NCI-H2107 (cell line): ENCODE measurements at regions not wholly inside any gene's neighbourhood (a gene's known extent, or its start where the extent isn't known, plus 50 kb on each side); places are given as distances from the start of the nearest gene placed in this dataset.

Experiments used
- DNase-seq: peaks from one replicate; lab custom pipeline; 2025; lab: John Stamatoyannopoulos, UW

DNA sequence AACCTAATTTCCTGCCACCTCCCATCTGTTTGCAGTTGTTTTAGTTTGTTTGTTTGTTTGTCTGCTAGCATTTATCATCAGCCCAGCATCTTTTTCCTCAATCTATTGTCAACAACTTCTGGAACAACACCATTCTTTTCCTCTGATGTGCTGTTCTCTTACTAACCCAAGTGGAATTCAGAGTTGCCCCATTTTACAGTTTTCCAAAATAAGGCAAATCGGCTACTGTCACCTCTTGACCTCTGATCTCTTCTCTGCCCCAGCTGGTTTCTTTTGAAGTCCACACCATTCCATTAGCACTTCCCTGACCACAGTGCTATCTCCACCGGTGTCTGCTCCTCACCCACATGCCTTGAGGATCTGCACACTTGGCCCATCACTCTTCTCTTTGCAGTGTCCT lies 102.4 kb downstream of the EFNB2 start:
- DNase-seq = no peak

DNA sequence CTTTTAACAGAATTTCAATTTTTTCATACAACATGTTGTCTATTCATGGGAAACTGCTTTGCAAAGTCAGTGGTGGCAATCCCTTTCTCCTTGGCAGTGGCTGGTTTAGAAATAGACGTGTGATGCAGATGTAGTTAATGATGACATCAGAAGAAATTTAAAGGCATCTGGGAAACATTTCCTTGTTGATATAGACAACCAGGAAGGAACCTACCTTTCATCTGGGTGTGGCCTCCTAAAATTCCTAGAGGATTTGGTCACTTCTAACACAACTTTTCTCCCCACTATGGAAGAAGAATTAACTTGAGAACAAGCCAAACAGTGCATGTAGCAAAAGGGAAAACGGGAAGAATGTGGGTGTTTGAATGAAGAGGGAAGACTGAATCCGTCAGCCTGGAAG lies 102.8 kb downstream of the EFNB2 start:
- DNase-seq = no peak

DNA sequence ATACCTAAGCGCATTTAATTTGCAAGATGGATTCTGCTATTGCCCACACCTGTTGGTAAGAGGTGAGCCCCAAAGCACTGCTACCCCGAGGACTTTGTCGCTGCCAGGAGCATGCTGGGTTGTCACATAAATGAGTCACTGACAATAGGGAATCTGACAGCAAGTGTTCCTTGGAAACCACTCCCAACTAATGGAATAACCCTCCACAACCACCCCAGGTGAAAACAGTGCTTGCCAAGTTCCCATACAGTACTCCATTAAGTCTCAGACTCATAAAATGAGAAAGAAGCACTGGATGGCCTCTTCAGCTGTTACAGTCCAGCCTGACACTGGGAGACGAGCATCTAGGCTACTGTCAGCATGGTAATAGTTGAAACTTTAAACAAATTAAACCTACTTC lies 108.6 kb downstream of the EFNB2 start:
- DNase-seq = no peak

DNA sequence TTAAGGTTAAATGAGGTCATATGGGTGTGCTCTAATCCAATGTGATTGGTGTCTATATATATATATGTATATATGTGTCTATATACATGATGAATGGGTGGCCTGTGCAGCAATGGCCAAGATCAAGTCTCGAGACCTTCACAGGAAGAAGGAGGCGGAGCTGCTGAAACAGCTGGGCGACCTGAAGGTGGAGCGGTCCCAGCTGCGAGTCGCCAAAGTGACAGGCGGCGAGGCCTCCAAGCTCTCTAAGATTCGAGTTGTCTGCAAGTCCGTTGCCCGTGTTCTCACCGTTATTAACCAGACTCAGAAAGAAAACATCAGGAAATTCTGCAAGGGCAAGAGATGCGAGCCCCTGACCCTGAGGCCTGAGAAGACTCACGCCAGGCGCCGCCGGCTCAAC lies 109.8 kb downstream of the EFNB2 start:
- DNase-seq = no peak

DNA sequence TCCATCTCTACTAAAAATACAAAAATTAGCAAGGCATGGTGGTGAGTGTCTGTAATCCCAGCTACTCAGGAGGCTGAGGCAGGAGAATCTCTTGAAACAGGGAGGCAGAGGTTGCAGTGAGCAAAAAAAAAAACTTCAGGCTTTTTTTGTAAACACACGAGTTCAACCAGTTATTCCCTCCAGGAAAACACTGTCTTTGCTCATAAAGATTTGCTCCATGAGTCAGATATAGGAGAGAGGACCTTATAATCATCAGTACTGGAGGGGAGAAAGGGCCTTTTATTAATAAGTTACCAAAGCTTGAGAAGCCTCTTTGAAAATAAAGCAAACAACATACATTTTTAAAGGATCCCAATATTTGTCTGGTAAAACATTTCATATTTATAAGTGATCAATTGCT lies 110.7 kb downstream of the EFNB2 start:
- no peak for DNase-seq

DNA sequence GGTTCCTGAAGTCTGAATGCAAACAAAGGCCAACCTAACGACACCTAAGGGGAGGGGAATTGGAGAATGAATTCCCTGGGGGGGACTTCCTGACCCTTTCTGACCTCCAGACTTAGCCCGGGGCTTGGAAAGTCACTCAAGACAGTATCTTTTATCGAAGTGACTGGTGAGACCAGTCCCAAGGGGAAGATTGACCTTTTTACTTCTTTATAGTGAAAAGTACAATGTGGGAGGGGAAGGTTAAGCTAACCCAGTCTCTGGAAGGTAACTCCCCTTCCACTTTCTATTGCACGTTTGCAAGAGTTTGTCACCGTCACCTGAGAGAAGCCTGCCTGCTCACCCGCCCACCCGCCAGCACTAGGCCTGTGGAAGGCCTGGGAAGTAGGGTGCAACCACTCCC lies 111.9 kb downstream of the EFNB2 start:
- DNase-seq = no peak

DNA sequence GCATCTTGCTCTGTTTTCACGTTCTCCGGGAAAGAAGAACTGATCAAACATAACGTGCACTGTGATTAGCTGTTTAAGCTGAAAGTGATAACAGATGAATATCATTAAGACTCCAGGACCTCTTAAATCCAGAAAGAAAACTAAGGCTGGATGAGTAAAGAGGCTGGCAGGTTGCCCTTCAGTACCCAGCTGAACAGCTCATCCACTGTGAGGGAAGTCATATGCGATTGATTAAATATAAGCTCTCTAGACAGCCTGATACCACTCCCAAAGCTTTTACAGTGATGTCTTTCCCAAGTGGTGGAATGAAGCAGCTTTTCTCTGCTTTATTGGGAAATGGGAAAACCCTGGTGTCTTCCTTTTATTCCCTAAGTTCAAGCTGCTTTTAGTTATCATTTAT lies 116.9 kb downstream of the EFNB2 start:
- DNase-seq = no peak

DNA sequence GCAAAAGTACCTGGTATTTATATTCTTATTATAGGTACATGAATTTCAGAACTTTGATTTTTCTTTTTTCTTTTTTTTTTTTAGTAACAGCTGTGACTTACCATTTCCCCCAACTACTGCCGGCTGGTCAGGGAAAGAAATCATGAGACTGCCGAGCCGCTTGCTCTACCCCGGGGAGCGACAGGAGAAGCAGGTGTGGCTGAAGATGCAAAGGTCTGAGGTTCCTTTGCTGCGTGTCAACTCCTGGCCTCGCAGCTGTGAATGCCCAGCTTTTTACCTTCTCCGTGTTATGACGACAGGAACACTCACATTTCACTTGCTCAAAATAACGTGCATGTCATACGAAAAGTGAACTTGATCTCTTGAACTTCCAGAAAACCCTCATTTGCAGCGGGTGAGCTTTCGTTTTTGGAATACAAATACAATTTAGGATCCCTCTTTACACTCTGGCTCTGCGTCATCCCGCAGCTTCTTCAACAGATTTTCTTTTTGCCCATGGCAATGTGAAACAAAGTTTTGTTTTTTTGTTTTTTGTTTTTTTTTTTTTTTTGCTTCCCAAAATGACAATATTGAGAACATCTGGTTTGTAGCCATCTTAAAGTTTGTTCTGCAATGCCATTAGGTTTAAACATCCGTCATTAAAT lies 117.9 kb downstream of the EFNB2 start:
- no peak for DNase-seq

DNA sequence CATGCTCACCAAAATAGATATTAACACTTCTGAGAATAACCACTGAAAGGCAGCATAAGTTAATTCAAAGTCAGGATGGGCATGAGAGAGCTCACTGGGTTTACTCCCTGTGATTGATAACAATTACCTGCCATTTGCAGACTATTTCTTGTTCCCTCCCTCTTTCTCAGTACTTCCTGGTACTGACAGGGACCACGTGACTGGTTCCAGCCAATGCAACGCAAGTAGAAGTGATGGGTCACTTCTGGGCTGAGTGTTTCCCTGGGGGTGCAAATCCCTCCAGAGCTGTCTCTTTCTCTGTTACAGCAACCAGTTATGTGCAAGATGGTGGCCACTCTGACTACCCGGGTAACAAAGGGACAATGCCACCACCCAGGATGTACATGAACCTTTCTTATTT lies 118.8 kb downstream of the EFNB2 start:
- no peak for DNase-seq

DNA sequence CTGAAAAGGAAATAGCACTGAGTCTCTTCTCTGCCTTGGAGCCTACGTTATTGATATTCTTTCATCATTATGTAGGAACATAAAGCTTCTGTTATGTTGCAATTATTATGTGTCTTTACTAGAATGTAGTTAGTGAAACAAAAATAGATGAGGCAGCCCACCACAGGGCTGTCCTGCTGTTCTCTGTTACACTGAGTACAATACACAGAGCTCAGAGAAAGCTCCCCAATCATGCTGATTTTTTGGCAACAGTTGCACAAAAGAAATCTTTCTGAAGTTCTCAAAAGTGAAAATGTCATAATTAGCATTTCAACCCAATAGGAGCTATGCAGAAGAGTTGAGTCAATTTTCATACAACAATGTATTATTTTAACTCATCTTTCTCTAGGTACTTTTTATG lies 119.5 kb downstream of the EFNB2 start:
- DNase-seq = no peak

DNA sequence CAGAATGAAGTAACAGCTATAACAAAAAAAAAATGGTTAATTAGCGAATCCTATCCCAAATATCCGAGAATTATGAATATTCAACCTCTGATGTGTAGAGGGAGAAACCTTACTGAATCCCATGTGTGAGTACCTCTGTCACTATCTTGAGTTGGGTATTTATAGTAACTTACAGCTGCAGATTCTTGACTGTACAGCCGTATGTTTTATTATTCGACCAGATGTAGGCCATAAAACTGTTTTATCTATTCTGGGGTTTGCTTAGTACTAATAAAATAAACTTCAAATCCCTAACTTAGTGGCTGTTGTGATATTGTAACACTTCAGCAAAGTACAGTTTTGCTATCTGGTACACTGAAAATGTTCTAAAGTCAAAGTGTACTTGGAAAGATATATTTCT lies 120.0 kb downstream of the EFNB2 start:
- DNase-seq = no peak

DNA sequence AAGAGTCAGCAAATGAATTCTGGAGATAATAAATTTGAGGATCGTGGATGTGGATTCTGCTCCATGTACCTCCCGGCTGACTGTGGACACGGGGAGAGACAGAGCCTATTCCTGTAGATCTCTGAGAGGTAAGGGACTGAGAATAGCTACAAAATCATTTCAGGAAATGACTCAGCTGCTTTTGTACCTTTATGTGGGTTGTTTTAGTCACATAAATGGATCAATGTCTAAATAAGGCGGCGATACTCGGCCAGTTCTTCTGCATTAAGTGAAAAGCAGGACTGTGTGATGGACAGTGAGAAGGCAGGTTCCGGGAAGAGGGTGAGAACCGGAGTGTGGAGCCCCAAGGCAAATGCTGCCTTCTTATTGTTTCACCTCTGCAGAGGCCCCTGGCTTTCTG lies 128.1 kb downstream of the EFNB2 start:
- no peak for DNase-seq

DNA sequence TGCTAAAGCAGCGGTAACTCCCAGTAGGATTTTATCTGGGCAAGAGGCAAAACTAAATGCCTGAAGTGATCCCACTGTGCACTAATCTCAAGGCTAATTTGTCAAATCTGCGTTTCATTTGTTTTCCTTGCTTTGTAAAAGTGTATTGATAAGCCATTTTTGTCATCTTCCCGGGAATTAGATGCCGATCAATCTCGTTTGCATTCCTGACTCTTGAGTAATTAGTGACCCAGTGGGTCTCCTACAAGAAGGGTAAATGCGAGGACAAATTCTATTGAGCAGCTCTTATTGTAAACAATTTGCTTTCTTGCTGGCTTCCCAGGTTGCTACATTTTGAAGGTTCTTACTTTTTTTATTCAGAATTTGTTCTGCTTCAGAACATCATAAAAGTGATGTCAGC lies 129.7 kb downstream of the EFNB2 start:
- DNase-seq = no peak

DNA sequence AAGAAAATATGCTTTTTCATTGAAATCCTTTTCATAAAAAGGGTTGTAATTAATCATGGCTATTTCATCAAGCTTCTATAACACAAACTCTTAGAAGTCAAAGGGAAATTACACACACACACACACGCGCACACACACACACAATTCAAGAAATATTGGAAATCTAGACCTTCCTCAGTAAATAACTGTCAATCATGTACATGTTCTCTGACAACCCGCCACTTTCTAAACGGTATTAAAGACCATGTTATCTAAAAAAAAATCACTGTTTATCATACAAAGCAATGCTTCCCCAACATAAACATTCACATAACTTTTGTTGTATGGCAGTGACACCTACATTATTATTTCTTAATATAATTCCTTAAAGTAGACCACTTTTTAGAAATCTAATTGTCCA lies 132.2 kb downstream of the EFNB2 start:
- no peak for DNase-seq

DNA sequence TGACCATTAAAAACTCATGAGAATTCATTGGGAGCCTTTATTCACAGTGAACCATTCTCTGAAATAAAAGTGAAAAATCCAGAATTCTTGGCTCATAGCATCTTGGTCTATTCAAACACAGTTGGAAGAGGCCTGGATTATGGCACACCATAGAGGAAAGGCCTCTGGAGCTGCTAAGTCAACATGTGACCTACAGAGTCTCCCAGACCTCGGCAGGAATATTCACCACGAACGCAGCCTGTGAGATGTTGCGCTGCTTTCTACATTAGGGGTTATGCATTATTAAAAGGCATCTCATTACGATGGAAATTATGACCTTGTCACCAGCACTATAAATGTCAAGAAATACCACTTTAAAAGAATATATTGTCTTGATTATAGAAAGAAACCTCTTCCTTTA lies 132.6 kb downstream of the EFNB2 start:
- no peak for DNase-seq

DNA sequence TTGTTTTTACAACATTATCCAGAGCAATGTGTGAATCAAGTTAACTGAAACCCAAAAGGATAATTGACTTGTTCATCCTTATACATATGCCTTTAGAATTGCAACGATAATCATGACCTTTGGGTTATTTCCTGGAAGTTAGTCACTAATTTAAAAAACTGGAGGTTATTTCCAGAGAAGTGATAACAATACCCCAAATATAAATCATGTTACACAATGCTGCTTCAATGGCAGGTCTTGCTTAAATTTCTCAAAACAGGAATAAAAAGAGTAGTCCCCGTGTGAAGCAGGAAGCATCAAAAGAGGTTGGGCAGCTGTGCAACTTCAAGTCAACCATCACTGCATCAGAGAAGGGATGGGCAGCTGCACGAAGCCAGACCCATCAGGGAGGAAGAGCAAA lies 134.4 kb downstream of the EFNB2 start:
- DNase-seq = no peak

DNA sequence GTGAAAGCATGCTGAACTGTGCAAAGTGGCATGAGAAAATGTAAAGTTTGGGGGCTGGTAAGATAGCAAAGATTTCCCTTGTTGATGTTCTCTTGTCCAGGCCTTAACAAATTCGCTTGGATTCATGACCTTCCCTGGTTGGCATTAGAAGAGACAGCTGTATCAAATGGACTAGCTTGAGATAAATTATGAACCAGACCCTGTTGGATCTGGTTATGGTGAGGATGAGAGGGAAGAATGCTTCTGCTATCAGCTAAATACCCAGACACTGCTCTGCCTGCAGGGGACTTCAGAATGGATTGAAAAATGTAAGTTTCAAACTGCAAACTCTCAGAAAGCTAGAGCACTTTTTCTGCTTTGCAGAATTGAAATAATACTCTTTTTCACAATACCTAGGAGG lies 135.2 kb downstream of the EFNB2 start:
- DNase-seq = no peak

DNA sequence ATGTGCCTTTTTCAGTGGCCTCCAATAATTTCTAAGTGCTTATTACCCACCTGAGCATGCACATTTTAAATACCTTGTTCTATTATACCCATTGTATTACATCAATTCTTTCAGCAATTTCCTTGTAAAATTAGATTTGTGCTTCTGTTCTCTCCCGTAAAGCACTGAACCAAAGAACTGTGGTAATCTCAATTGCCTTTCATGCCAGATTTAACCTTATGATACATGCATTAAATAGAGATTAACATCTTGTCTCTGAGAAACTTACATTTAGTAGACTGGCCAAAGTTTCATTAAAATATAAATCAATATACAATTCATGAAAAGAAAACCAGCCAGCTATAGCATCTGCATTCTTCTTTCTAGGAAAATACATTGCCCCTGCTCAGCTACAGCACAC lies 137.2 kb downstream of the EFNB2 start:
- no peak for DNase-seq

DNA sequence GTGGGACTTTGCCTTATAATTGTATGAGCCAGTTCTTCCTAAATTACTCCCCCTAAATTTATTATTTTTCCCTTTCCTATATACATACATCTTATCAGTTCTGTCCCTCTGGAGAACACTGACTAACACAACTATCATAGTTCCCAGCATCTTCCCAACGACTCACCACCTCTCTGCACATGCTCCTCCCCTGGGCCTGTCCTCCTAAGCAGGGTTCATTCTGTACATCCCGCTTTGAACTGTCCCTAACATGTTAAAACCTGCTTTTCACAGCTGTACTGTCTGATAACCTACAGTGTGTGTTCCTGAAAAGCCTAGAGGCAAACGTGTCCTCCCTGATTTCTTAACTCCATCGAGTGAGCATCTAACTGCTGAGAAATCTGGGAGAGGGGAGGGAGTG lies 141.7 kb downstream of the EFNB2 start:
- DNase-seq = no peak

DNA sequence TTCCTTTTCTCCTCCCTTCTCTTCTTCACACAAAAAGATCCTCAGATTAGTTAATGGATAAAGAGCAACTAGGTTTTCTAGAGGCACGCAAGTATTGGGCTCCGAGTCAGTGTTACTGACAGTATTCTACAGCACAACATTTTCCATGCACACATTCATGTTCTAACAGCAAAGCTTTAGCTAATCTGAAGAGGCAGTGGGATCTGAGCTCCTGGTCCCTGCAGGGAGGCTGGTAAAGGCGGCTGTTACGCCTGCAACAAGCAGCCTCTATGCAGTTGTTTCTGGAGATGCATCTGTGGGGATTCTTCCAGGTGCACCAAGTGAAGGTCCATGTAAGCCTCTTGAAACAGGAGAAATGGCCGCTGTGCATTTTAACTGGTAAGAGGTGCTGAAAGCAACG lies 143.8 kb downstream of the EFNB2 start:
- DNase-seq = no peak

DNA sequence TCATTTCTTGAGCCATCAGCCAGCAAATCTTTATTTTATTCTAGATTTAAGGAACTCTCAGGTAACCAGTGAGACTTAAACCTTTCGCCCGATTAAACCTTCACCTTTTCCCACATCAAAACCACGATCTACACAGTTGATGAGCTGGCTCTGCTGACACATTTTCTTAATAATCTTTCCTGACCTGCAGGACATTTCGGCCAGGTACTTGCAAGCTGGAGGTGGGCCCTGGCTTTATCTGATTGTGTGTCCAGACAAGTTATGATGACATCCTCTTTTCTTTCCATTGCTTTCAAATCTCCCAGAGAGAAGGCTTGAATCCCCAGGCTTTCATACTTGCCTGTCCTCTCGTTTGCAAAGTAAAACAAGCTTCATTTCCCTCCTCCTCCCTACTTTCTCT lies 144.2 kb downstream of the EFNB2 start:
- DNase-seq = no peak

DNA sequence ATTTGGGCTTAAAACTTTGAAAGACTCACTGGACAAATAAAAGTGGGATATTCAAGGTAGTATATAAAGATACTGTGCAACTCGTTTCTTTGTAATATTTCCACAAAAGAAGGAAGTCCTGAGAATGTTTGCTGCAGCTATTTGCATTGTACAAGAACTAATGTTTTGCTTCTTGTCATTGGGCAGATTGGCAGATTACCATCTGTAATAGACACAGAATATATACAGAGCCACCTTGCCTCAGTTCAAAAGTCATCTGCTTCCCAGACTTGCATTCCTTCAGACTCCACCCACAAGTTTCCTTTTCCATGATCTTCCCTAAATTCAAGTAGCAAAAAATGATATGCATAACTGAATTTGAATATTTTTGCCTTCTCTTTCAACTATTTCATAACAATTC lies 145.1 kb downstream of the EFNB2 start:
- DNase-seq = no peak

DNA sequence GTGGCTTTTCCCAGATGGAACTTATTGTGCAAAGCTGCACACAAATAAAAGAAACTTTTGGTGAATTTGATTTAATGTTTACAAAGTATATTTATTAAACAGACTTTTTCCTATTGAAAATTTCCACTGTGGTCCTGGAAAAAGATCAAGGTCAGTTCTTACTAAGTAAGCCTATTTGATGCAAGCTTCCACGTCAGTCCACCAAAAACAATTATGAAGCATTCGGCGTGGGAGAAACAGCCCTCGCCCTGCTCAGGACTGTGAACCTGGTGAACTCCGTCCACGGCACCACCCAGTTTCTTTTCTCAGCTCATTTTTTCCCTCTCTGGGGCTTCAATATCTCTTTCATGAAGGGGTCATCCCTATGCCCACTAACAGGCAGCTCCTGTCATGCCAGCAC lies 149.8 kb downstream of the EFNB2 start:
- DNase-seq = no peak

DNA sequence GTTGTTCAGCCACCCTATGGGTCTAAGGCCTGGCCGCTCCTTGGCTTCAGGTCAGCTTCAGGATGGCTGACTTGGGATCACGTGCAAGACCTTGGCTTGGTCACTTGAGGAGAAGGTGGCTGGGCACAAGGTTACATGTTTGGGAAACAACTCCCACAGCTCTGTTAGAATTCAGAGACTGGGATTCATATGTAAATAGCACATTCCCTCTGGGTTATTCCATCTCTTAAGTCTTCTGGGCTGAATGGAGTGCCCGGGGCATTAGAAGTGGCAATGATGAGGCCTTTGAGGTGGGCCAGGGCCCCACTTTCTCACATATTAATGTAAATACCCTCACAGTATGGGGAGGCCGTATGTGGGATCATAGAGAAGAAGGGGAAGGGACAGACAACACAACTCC lies 150.9 kb downstream of the EFNB2 start:
- DNase-seq = no peak

DNA sequence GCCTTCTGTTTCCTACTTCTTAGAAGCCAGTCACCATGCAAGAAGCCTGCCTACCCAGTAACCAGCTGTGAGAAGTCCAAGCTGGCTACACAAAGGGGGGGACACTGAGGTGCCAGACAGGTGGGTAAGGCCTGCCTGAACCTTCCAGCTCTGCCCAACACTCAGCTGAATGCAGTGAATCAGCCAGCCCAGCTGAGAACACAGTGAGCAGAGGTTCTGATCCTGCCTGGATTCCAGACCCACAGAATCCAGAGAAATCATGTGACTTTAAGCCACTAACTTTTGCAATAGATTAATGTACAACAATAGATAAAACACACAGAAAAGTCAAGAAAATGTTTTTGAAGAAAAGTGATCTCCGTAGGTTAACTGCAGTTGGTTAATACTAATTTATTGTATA lies 151.7 kb downstream of the EFNB2 start:
- DNase-seq = no peak
